ENCODE measurements at regions not wholly inside any gene's neighbourhood (a gene's known extent, or its start where the extent isn't known, plus 50 kb on each side); places are given as distances from the start of the nearest gene placed in this dataset.

DNA sequence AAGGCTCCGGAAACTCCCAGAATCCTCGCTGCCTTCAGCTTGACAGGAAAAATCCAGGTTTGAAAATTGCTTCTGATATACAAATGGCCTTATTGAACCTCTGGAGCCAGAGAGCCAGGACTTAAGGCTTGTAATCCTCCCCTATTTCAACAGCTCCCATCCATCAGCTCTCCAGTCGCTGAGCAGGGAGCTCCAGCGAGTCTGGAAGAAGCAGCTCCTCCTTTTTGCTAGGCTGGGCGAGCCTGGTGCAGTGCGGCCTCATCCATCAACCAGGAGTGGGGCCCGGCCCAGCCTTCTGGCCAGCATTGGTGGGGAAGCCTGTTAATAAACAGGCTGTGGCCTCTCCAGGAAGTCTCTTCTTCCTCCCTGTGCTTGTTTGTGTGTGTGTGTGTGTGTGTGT, 424.4 kb downstream of the TCERG1L start:
- TF ChIP-seq CTCF (IDR thresholded peaks at IDR 0.05; ENCODE audit: low read depth, low read length): no peak
- DNase-seq (ENCODE audit: low read depth, low spot score): no peak
- no peak overlapping the region for H3K4me3 ChIP-seq (ENCODE audit: low read depth, low read length)
- in situ Hi-C loops (cut with HindIII; ENCODE audit: low sequenced_read_pairs): no loop called here

GRCh38 chr10:130888493-130888892, 423.0 kb downstream of the TCERG1L start:
- TF ChIP-seq CTCF (IDR thresholded peaks at IDR 0.05; ENCODE audit: low read depth, low read length): no peak
- in situ Hi-C loops (cut with HindIII; ENCODE audit: low sequenced_read_pairs): no loop called here

DNA sequence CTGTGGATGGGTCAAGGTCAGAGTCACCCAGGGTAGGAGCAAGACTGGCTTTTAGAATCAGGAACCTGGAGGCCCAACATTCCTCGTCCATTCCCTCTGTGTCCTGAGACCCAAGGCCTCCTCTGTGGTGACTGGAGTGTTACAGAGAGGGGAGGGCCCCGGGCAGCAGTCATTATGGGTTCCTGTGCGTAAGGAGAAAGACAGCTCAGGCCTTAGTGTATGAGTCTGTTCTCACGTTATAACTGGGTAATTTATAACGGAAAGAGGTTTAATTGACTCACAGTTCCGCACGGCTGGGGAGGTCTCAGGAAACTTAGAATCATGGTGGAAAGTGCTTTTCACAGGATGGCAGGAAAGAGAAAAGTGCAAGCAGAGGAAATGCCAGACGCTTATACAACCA, 422.3 kb downstream of the TCERG1L start:
- no peak overlapping the region for H3K4me3 ChIP-seq (ENCODE audit: low read depth, low read length)
- no peak for TF ChIP-seq CTCF (IDR thresholded peaks at IDR 0.05; ENCODE audit: low read depth, low read length)
- DNase-seq (ENCODE audit: low read depth, low spot score): no peak
- in situ Hi-C loops (cut with HindIII; ENCODE audit: low sequenced_read_pairs): no loop called here

More at GRCh38 chr10:130888493-130888892, 423.0 kb downstream of the TCERG1L start:
- H3K4me3 ChIP-seq (ENCODE audit: low read depth, low read length): no peak overlapping the region
- no peak for DNase-seq (ENCODE audit: low read depth, low spot score)

DNA sequence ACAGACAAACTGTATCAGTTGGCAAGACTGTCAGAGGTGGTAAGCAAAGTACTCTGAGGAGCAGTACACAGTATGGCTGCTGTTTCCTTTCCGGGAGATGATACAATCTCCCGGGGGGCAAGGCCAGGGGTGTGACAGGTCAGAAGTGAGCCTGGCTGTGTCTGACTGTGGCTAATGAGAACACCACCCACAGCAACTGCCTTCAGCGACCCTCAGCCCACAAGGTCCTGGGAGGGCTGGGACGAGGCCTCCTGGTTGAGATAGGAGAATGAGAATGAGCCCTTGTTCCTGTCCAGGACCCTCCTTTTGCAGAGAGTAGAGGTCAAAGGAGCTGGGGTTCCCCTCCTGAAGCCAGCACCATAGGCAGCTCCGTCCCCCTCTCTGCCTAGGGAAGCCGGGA, 421.7 kb downstream of the TCERG1L start:
- in situ Hi-C loops (cut with HindIII; ENCODE audit: low sequenced_read_pairs): no loop called here
- no peak overlapping the region for H3K4me3 ChIP-seq (ENCODE audit: low read depth, low read length)
- no peak for TF ChIP-seq CTCF (IDR thresholded peaks at IDR 0.05; ENCODE audit: low read depth, low read length)
- DNase-seq (ENCODE audit: low read depth, low spot score): no peak

GRCh38 chr10:130891066-130891465, 420.5 kb downstream of the TCERG1L start:
- in situ Hi-C loops (cut with HindIII; ENCODE audit: low sequenced_read_pairs): no loop called here
- no peak overlapping the region for H3K4me3 ChIP-seq (ENCODE audit: low read depth, low read length)
- no peak for TF ChIP-seq CTCF (IDR thresholded peaks at IDR 0.05; ENCODE audit: low read depth, low read length)
- DNase-seq (ENCODE audit: low read depth, low spot score): no peak

- no peak for DNase-seq (ENCODE audit: low read depth, low spot score)
- in situ Hi-C loops (cut with HindIII; ENCODE audit: low sequenced_read_pairs): no loop called here
- no peak overlapping the region for H3K4me3 ChIP-seq (ENCODE audit: low read depth, low read length)
- no peak for TF ChIP-seq CTCF (IDR thresholded peaks at IDR 0.05; ENCODE audit: low read depth, low read length)
Observed at GRCh38 chr10:130894471-130894870, 417.1 kb downstream of the TCERG1L start.

GRCh38 chr10:130895161-130895560, 416.4 kb downstream of the TCERG1L start:
- no peak for DNase-seq (ENCODE audit: low read depth, low spot score)
- in situ Hi-C loops (cut with HindIII; ENCODE audit: low sequenced_read_pairs): no loop called here
- no peak for TF ChIP-seq CTCF (IDR thresholded peaks at IDR 0.05; ENCODE audit: low read depth, low read length)
- H3K4me3 ChIP-seq (ENCODE audit: low read depth, low read length): no peak overlapping the region
